ENCODE measurements at regions not wholly inside any gene's neighbourhood (a gene's known extent, or its start where the extent isn't known, plus 50 kb on each side); places are given as distances from the start of the nearest gene placed in this dataset.

- Histone ChIP-seq H3K4me3 (ENCODE audit: low read depth, low read length) (no peak overlapping the region), H3K36me3 (ENCODE audit: control insufficient read depth, insufficient read depth, low read length) (no peaks in the 10 kb centered on the region), H3K27me3 (ENCODE audit: control insufficient read depth, insufficient read depth, low read length) (no peaks in the 10 kb centered on the region)
- no peak for DNase-seq (ENCODE audit: low read depth)
- no peak for FAIRE-seq
- no peak for TF ChIP-seq CTCF (IDR thresholded peaks at IDR 0.05; ENCODE audit: insufficient read depth, low read length, severe bottlenecking)
Measured at GRCh38 chr18:38872342-38872741, 1306.7 kb upstream of the CELF4 start.

- DNase-seq (ENCODE audit: low read depth) (no peak), FAIRE-seq (peak; percentile 82)
- H3K36me3 ChIP-seq (ENCODE audit: control insufficient read depth, insufficient read depth, low read length), result no peaks in the 10 kb centered on the region
Measured at GRCh38 chr18:38868757-38869156, 1303.2 kb upstream of the CELF4 start.

GRCh38 chr18:38867680-38868079, 1302.1 kb upstream of the CELF4 start:
- FAIRE-seq (no peak), DNase-seq (ENCODE audit: low read depth) (no peak)

More at GRCh38 chr18:38868757-38869156, 1303.2 kb upstream of the CELF4 start:
- H3K4me3 ChIP-seq (ENCODE audit: low read depth, low read length), result no peak overlapping the region
- H3K27me3 ChIP-seq (ENCODE audit: control insufficient read depth, insufficient read depth, low read length), result no peaks in the 10 kb centered on the region
- no peak for TF ChIP-seq CTCF (IDR thresholded peaks at IDR 0.05; ENCODE audit: insufficient read depth, low read length, severe bottlenecking)

GRCh38 chr18:38851526-38851925, 1285.9 kb upstream of the CELF4 start:
- H3K4me3 ChIP-seq (ENCODE audit: low read depth, low read length), result no peak overlapping the region
- no peaks in the 10 kb centered on the region for H3K36me3 ChIP-seq (ENCODE audit: control insufficient read depth, insufficient read depth, low read length)
- no peaks in the 10 kb centered on the region for H3K27me3 ChIP-seq (ENCODE audit: control insufficient read depth, insufficient read depth, low read length)
- TF ChIP-seq CTCF (IDR thresholded peaks at IDR 0.05; ENCODE audit: insufficient read depth, low read length, severe bottlenecking), result no peak
- peak; percentile 85 for DNase-seq (ENCODE audit: low read depth)
- FAIRE-seq, result no peak

More at GRCh38 chr18:38867680-38868079, 1302.1 kb upstream of the CELF4 start:
- Histone ChIP-seq H3K36me3 (ENCODE audit: control insufficient read depth, insufficient read depth, low read length) (no peaks in the 10 kb centered on the region), H3K4me3 (ENCODE audit: low read depth, low read length) (no peak overlapping the region), H3K27me3 (ENCODE audit: control insufficient read depth, insufficient read depth, low read length) (no peaks in the 10 kb centered on the region)
- no peak for TF ChIP-seq CTCF (IDR thresholded peaks at IDR 0.05; ENCODE audit: insufficient read depth, low read length, severe bottlenecking)

GRCh38 chr18:38847326-38847725, 1281.7 kb upstream of the CELF4 start:
- DNase-seq (ENCODE audit: low read depth), result peak; percentile 72
- H3K36me3 ChIP-seq (ENCODE audit: control insufficient read depth, insufficient read depth, low read length), result no peaks in the 10 kb centered on the region
- no peak for FAIRE-seq
- no peak for TF ChIP-seq CTCF (IDR thresholded peaks at IDR 0.05; ENCODE audit: insufficient read depth, low read length, severe bottlenecking)
- no peak overlapping the region for H3K4me3 ChIP-seq (ENCODE audit: low read depth, low read length)
- H3K27me3 ChIP-seq (ENCODE audit: control insufficient read depth, insufficient read depth, low read length), result no peaks in the 10 kb centered on the region

- Histone ChIP-seq H3K27me3 (ENCODE audit: control insufficient read depth, insufficient read depth, low read length) (no peaks in the 10 kb centered on the region), H3K36me3 (ENCODE audit: control insufficient read depth, insufficient read depth, low read length) (no peaks in the 10 kb centered on the region), H3K4me3 (ENCODE audit: low read depth, low read length) (no peak overlapping the region)
- FAIRE-seq (no peak), DNase-seq (ENCODE audit: low read depth) (no peak)
- no peak for TF ChIP-seq CTCF (IDR thresholded peaks at IDR 0.05; ENCODE audit: insufficient read depth, low read length, severe bottlenecking)
Measured at GRCh38 chr18:38843291-38843690, 1277.7 kb upstream of the CELF4 start.

Data from bronchial epithelial cell (primary cell).